ENCODE measurements at regions not wholly inside any gene's neighbourhood (a gene's known extent, or its start where the extent isn't known, plus 50 kb on each side); places are given as distances from the start of the nearest gene placed in this dataset.
A peak's percentile ranks its signal among the peaks of the same experiment; 100 is the strongest.

- DNase-seq (ENCODE audit: low read depth in 3 of 3) = no peak
Measured at GRCh38 chr12:91356405-91356804, 173.8 kb upstream of the DCN start.

DNA sequence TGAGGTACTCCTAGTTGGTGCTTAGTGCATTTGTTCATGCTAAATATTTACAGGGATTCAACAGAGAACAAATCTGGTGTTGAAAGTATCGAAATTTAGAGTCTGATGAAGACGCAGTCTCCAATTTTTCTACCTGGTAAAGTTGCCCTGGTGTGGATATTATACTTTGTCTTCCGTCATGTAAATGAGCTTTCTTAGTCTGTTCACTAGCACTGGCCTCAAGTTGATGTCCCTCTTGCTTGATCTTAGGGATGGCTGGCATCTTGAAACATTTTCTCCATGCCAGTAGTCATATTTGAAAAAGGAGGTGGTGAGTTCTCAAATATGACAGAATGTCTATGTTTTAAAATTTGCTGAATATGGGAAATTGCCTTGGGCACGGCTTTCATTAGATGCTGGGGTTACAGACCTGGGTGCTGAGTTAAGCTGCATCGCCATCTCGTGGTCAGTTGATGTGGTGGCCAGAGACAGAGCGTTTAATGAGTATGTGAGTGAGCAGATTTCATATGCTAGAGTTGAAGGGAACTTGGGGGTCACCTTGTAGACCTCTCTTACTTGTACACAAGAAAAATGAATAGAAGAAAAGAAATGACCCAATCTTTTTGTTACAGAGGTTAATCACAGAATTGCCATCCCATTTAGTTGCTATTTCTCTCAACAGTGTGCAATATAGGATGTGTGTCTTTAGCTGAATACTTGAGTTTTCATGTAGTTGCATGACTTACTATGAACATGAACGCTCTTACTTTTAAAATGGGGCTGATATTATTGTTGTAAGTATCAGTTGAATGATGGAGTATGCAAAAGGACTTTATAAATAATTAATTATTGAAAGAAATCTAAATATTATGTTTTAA is 172.8 kb upstream of the DCN start:
- peak in 2 of 3 experiments; percentile 1 to 4 for DNase-seq (ENCODE audit: low read depth in 3 of 3)

GRCh38 chr12:91353266-91353665 is 170.6 kb upstream of the DCN start:
- DNase-seq (ENCODE audit: low read depth in 3 of 3) = no peak

- no peak for DNase-seq (ENCODE audit: low read depth in 3 of 3)
Measured at GRCh38 chr12:91349476-91349875, 166.9 kb upstream of the DCN start.

- DNase-seq (ENCODE audit: low read depth in 3 of 3) = no peak
Measured at GRCh38 chr12:91347481-91348214, 165.0 kb upstream of the DCN start.

DNA sequence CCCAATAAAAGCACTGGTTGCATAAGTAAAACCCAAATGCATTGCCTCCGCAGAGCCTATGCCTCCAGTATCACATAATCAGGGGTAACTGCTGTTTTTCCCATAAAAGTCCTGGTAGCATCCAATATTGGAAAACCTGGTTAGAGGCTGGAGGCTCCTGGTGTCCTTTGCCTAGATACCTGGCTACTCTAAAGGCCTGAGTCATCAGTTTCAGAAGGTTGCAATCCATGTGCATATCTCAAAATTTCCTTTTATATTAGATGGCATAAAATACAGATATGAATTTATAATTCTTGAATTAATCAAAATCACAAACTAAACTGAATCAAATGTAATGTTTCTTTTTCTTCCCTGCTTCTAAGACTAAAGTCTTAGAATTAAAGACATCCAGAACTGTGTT is 164.2 kb upstream of the DCN start:
- DNase-seq (ENCODE audit: low read depth in 3 of 3) = no peak

DNA sequence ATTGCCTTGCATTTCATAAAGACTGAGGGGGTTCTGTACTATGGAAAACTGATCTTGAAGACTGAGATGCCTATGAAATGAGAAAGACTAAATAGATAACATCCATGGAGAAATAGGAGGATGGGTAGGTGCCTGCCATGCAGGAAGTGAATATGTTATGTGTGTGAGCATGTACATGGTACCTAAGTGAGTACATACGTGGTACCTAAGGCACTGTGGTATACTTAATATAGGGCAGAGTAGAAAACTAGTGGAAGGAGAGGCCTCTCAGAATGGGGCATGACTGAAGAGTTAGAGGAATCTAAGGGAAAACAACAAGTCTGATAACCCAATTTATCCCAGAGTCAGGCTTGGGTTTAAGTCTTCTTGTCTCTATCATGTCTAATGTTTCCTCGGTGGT is 161.8 kb upstream of the DCN start:
- DNase-seq (ENCODE audit: low read depth in 3 of 3) = no peak

- no peak for DNase-seq (ENCODE audit: low read depth in 3 of 3)
Measured at GRCh38 chr12:91343010-91343409, 160.4 kb upstream of the DCN start.

- no peak for DNase-seq (ENCODE audit: low read depth in 3 of 3)
Measured at GRCh38 chr12:91339106-91339505, 156.5 kb upstream of the DCN start.

- DNase-seq (ENCODE audit: low read depth in 3 of 3) = no peak
Measured at GRCh38 chr12:91335699-91336098, 153.1 kb upstream of the DCN start.

DNA sequence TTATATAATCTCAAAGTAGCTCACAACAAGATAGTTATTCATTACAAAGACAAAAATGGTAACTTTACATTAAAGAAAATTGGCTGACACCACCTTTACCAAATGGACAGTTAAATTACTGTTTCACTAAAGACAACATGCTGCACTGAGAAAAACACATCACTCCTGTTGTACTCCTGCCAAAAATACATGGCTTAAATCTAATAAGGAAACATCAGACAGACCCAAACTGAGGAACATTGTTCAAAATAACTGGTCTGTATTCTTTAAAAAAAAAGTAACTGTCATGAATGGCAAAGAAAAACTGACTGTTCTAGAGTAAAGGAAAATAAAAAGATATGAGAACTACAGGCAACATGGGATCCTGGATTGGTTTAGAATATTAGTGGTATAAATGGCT is 151.3 kb upstream of the DCN start:
- no peak for DNase-seq (ENCODE audit: low read depth in 3 of 3)

- no peak for DNase-seq (ENCODE audit: low read depth in 3 of 3)
Measured at GRCh38 chr12:91332302-91332701, 149.7 kb upstream of the DCN start.

DNA sequence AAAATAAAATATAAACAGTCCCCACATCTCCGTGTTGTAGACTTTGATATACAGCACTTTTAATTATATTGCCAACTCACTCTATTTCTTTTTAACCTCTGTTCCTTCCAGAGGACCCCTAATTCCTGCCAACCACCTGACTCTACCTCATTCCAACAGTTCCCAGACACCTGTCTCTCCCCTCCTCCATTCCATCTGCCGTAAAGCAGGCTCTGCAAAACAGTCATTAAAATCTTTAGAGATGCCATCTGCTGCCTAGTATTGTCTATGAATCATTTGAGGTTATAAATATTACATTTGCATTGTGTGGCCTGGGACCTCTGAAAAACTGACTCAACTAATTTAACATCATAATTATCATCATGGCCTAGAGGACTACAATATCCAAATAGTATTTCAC is 148.8 kb upstream of the DCN start:
- DNase-seq (ENCODE audit: low read depth in 3 of 3) = no peak

- DNase-seq (ENCODE audit: low read depth in 3 of 3) = no peak
Measured at GRCh38 chr12:91328451-91328850, 145.8 kb upstream of the DCN start.

DNA sequence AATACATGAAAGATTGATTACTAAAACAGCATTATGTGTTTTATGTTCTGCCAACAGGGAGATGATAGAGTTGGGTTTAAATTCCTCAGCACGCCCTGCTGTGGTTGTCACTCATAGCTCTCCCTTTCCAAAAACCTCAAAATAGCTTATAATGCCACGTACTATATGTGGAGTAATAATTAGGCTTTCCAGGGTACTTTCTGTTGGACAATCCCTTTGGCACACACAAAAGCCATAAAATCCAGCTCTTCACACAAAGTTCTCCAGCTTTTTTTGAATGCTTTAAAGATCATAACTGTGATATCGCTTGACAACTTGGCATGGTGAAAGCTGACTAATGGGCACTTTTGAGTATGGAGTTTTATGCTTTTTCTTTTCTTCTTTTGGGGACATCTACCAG is 145.3 kb upstream of the DCN start:
- no peak for DNase-seq (ENCODE audit: low read depth in 3 of 3)

DNA sequence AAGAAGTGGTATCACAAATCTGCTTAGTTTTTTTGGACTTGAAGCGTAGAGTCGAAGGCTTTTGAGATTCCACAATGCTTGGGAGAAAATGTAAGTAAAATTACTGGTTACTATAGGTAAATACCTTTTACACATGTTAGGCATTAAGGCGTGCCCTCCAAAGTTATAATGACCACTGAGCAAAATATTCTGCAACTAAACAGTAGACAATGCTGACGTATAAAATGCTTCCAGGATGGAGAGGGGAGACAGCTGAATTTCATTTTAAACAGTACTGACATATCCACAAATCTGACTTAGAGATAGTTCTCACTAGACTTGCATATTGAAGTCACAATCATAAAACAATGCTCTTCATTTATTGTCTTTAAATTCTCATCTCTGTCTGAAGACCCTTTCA is 144.5 kb upstream of the DCN start:
- DNase-seq (ENCODE audit: low read depth in 3 of 3) = no peak

GRCh38 chr12:91326058-91327027 is 143.7 kb upstream of the DCN start:
- peak in 1 of 3 experiments; percentile 11 for DNase-seq (ENCODE audit: low read depth in 3 of 3)

- DNase-seq (ENCODE audit: low read depth in 3 of 3) = no peak
Measured at GRCh38 chr12:91320999-91321398, 138.4 kb upstream of the DCN start.

DNA sequence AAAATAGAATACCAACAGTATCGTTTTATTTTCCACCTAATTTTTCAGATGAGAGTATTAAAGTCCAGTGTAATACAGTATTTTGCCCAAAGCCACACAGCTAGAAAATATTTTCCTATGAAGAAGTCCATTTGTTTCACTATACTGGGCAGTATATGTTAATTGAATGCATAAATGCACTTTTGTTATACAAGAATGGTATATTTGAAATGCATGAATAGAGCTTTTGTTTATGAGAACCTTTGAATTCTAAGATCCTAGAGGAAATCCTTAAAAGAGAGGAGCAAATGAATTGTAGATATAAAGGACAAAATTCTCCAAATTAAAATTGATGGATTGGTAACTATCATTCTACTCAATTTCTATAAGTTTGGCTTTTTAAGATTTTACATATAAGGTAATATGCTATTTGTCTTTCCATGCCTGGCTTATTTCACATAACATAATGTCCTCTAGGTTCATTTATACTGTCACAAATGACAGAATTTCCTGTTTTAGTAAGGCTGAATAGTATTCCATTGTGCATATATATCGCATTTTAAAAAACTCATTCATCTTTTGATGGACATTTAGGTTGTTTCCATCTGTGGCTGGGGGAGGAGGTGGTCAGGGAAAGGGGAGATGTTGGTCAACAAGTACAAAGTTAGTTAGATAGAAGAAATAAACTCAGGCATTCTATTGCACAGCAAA is 136.6 kb upstream of the DCN start:
- no peak for DNase-seq (ENCODE audit: low read depth in 3 of 3)

DNA sequence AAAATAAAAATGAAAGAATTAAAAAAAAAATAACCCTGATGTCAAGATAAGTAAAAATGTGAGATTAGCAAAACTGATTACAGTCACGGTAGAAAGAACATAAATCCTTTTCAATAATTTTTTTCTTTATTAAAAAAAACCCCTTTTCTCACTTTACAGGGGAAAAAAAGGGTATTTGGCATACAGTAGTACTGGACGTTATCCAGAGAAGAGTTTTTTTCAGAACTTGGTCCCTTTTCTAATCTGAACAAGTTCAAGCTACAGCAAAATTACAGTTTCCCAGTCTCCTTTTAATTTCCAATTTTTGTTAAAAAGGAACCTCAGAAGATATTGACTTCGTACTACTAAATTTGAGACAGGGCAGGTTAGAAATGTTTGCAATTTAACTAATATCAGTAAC is 134.7 kb upstream of the DCN start:
- DNase-seq (ENCODE audit: low read depth in 3 of 3) = no peak

DNA sequence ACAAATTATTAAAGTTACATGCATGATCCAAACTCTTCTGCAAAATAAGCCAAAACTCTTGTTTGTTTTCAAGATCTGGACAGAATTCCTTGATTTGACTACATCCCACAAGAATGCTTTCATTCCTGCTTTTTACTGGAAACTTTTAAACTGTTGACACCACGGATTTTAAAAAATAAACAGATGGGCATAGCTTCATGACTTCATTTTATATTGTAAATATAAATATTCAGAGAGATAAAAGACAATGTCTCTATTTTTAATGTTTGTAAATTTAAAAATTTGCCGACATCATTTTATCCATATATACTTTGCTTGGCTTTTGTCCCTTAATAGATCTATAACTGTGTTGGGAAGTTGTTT is 134.3 kb upstream of the DCN start:
- DNase-seq (ENCODE audit: low read depth in 3 of 3) = no peak
